Ishikawa (cell line): ENCODE measurements at regions not wholly inside any gene's neighbourhood (a gene's known extent, or its start where the extent isn't known, plus 50 kb on each side); places are given as distances from the start of the nearest gene placed in this dataset.

ENCODE experiments used
- CEBPB ChIP-seq: IDR thresholded peaks from 2 replicates; pipeline ENCODE4 v1.6.1; 2012
- CREB1 ChIP-seq: IDR thresholded peaks from 2 replicates; pipeline ENCODE4 v1.6.1; 2012; ENCODE audit warnings: low read depth
- EGR1 ChIP-seq: IDR thresholded peaks from 2 replicates; pipeline ENCODE4 v1.6.1; 2012
- EP300 ChIP-seq: IDR thresholded peaks from 2 replicates; pipeline ENCODE4 v1.6.1; 2012; ENCODE audit warnings: borderline replicate concordance
- FOXM1 ChIP-seq: IDR thresholded peaks from 2 replicates; pipeline ENCODE4 v1.6.1; 2012; ENCODE audit warnings: low read depth, borderline replicate concordance
- NFIC ChIP-seq: IDR thresholded peaks from 2 replicates; pipeline ENCODE4 v1.6.1; 2012
- RAD21 ChIP-seq: IDR thresholded peaks from 2 replicates; pipeline ENCODE4 v1.6.1; 2012; ENCODE audit warnings: low read depth
- REST ChIP-seq: IDR thresholded peaks from 2 replicates; pipeline ENCODE4 v1.6.1; 2012; ENCODE audit warnings: low read depth, mild to moderate bottlenecking
- TAF1 ChIP-seq: IDR thresholded peaks from 2 replicates; pipeline ENCODE4 v1.6.1; 2012; ENCODE audit warnings: low read depth, mild to moderate bottlenecking
- TCF12 ChIP-seq: IDR thresholded peaks from 2 replicates; pipeline ENCODE4 v1.6.1; 2012; ENCODE audit warnings: low read depth
- TEAD4 ChIP-seq: IDR thresholded peaks from 2 replicates; pipeline ENCODE4 v1.6.1; 2012
- YY1 ChIP-seq: IDR thresholded peaks from 2 replicates; pipeline ENCODE4 v1.6.1; 2012; ENCODE audit warnings: low read depth
- ZBTB7A ChIP-seq: IDR thresholded peaks from 2 replicates; pipeline ENCODE4 v1.6.1; 2012; ENCODE audit warnings: low read depth
- TF ChIP-seq, protein P1 (sequence below): IDR thresholded peaks from 2 replicates; pipeline ENCODE4 v1.6.1; 2012
- TF ChIP-seq, protein P2 (sequence below): IDR thresholded peaks from 2 replicates; pipeline ENCODE4 v1.6.1; 2012

DNA sequence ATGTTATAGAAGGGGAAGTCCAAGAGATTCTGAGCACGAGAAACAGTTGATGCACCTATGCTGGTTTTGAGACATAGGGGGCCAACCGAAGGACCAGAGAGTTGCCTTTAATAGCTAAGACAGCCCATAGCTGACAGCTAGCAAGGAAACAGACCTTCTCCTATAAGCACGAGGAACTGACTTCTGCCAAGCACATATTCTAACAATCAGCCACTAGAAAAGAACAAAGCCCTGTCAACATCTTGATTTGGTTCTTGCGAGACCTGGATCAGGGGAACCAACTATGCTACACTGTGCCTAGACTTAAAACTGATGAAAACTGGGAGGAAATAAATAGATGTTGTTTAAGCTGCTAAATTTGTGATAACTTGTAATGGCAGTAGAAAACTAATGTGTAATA is 785.6 kb downstream of the TMTC2 start:
- TF ChIP-seq FOXM1: no peak
- no peak for TF ChIP-seq CEBPB
- TF ChIP-seq TEAD4: no peak
- no peak for TF ChIP-seq RAD21
- no peak for TF ChIP-seq REST
- TF ChIP-seq EGR1: no peak
- TF ChIP-seq, protein P1, sequence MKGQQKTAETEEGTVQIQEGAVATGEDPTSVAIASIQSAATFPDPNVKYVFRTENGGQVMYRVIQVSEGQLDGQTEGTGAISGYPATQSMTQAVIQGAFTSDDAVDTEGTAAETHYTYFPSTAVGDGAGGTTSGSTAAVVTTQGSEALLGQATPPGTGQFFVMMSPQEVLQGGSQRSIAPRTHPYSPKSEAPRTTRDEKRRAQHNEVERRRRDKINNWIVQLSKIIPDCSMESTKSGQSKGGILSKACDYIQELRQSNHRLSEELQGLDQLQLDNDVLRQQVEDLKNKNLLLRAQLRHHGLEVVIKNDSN: no peak
- TF ChIP-seq CREB1: no peak
- no peak for TF ChIP-seq YY1
- no peak for TF ChIP-seq NFIC

GRCh38 chr12:83471341-83471740 is 784.6 kb downstream of the TMTC2 start:
- TF ChIP-seq CREB1 (no peak), FOXM1 (no peak), TEAD4 (no peak)

- no peak for TF ChIP-seq TCF12
- TF ChIP-seq EP300: no peak
- TF ChIP-seq YY1: no peak
- no peak for TF ChIP-seq NFIC
- TF ChIP-seq EGR1: no peak
- no peak for TF ChIP-seq FOXM1
- no peak for TF ChIP-seq REST
- TF ChIP-seq CEBPB: no peak
- TF ChIP-seq, protein P1: no peak
Measured at GRCh38 chr12:83470749-83471148, 784.0 kb downstream of the TMTC2 start.

DNA sequence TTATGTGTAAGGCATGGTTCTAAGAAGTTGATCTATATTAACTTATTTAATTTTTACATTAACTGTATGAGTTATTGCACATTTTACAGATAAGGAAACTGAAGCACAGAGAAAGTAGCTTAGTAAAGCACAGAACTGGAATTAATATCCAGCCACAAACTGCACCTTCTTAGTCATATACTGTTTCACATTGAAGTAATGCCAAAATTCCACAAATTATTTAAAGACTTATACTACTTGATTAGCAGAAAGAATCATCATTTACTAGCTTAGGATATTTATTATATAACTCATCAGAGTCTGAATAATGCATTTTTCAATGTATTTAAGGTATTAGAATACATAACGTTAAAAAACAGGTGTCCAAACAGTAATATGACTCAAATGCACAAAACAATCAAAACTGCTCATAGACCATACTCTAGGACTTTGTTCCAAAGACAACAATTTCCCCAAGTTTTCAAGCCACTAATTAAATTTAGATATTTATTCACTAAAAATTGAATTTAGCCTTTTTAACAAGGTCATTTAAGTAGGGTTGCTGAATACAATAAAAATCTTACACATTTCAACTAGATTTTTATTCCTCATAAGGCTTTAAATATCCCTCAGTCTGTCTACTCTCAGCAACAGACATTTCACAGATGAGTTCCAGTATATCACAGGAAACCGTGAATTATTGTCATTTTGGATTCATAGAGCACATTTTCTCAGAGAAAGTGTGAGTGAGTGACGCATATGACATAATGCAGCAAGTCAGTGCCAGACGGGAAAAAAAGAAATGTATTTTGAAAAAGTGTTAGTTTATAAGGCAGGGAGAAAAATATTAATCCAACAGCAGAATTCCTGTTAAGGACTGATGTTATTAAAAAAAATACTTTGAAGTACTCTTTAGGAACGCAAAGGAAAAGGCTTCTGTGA is 782.5 kb downstream of the TMTC2 start:
- TF ChIP-seq FOXM1 (no peak), CEBPB (no peak), NFIC (no peak), ZBTB7A (no peak), RAD21 (no peak), TAF1 (no peak), CREB1 (no peak), EGR1 (no peak), TCF12 (no peak), REST (no peak)
- TF ChIP-seq, protein P2, sequence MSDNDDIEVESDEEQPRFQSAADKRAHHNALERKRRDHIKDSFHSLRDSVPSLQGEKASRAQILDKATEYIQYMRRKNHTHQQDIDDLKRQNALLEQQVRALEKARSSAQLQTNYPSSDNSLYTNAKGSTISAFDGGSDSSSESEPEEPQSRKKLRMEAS: no peak

DNA sequence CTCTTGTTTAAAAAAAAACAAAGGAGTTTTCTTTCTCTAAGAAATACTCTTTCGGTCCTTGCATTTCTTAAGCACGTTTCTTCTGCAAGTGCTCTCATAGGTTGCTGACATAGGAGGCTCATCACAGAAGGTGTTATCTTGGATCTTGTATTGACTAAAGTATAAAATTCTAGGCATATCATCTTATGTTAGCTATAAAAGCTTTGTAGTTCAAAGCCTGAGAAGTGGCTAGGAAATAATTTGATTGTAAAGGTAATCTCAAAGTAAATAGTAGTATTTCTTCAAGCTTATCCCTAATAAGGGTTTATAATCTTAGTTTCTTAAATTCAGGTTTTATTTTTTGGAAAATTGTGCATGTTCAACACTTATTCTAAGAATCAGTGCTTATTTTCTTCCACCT is 778.9 kb downstream of the TMTC2 start:
- TF ChIP-seq EGR1 (no peak), CEBPB (no peak), NFIC (no peak), YY1 (no peak), REST (no peak), RAD21 (no peak), CREB1 (no peak), TAF1 (no peak), EP300 (no peak), TCF12 (no peak), FOXM1 (no peak), TEAD4 (no peak), ZBTB7A (no peak)
- TF ChIP-seq, protein P2: no peak
- TF ChIP-seq, protein P1: no peak
